ENCODE measurements at regions not wholly inside any gene's neighbourhood (a gene's known extent, or its start where the extent isn't known, plus 50 kb on each side); places are given as distances from the start of the nearest gene placed in this dataset.

DNA sequence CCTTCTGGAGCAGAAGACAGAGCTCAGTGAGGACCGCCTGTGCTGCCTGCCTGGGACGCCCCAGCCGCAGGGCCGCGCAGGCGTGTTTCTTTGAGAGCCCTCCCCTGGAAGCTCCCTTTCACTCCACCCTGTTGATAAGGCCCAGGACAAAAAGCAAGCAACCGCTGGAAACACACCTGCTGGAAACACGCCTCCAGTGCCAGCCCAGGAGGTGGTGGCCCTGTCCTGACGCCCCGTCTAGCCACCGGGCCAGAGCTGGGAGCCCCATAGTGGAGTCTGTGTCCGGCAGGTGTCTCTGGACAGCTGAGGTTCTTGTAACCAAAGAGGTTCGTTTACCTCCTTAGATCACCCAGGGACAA, 173.8 kb downstream of the KATNAL1 start:
- Histone ChIP-seq H3K4me1 (ENCODE audit: control insufficient read depth, insufficient read depth, low read length) (no peaks in the 10 kb centered on the region), H3K36me3 (ENCODE audit: control insufficient read depth in 2 of 2, insufficient read depth in 1 of 2, low read length in 2 of 2) (no peaks in the 10 kb centered on the region), H3K4me3 (ENCODE audit: low read depth, low read length) (no peak overlapping the region), H3K27ac (ENCODE audit: extremely low read depth, low read depth, low read length) (no peak overlapping the region), H3K9me3 (ENCODE audit: control insufficient read depth, insufficient read depth, low read depth, low read length) (no peaks in the 10 kb centered on the region)
- ChIA-PET CTCF (interaction anchor here (0.6 to 3.7 kb wide), 7 partner anchors 11 to 732 kb away, joined by 3 to 19 read pairs (median 6); no protein-coding TSS in a partner anchor), POLR2A (no interaction called here)
- TF ChIP-seq HOXC10 (CRISPR knock-in tag; IDR thresholded peaks at IDR 0.05) (no peak), ZNF184 (tag by site-specific recombination; IDR thresholded peaks at IDR 0.05) (no peak), ZNF350 (tag by site-specific recombination; IDR thresholded peaks at IDR 0.05) (no peak), ZNF585B (tag by site-specific recombination; IDR thresholded peaks at IDR 0.05) (no peak), ZNF302 (tag by site-specific recombination; IDR thresholded peaks at IDR 0.05; ENCODE audit: low read depth) (no peak), ZNF248 (tag by site-specific recombination; IDR thresholded peaks at IDR 0.05) (no peak), ZNF423 (tag by site-specific recombination; IDR thresholded peaks at IDR 0.05) (no peak), ZNF600 (tag by site-specific recombination; IDR thresholded peaks at IDR 0.05) (no peak), SP3 (tag by site-specific recombination; IDR thresholded peaks at IDR 0.05) (no peak), ZBTB1 (tag by site-specific recombination; IDR thresholded peaks at IDR 0.05) (no peak), ZNF2 (tag by site-specific recombination; IDR thresholded peaks at IDR 0.05) (no peak), ZNF530 (tag by site-specific recombination; IDR thresholded peaks at IDR 0.05; ENCODE audit: low read depth) (no peak)
- TF ChIP-seq, protein P1, sequence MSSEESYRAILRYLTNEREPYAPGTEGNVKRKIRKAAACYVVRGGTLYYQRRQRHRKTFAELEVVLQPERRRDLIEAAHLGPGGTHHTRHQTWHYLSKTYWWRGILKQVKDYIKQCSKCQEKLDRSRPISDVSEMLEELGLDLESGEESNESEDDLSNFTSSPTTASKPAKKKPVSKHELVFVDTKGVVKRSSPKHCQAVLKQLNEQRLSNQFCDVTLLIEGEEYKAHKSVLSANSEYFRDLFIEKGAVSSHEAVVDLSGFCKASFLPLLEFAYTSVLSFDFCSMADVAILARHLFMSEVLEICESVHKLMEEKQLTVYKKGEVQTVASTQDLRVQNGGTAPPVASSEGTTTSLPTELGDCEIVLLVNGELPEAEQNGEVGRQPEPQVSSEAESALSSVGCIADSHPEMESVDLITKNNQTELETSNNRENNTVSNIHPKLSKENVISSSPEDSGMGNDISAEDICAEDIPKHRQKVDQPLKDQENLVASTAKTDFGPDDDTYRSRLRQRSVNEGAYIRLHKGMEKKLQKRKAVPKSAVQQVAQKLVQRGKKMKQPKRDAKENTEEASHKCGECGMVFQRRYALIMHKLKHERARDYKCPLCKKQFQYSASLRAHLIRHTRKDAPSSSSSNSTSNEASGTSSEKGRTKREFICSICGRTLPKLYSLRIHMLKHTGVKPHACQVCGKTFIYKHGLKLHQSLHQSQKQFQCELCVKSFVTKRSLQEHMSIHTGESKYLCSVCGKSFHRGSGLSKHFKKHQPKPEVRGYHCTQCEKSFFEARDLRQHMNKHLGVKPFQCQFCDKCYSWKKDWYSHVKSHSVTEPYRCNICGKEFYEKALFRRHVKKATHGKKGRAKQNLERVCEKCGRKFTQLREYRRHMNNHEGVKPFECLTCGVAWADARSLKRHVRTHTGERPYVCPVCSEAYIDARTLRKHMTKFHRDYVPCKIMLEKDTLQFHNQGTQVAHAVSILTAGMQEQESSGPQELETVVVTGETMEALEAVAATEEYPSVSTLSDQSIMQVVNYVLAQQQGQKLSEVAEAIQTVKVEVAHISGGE (tag by site-specific recombination; conservative IDR thresholded peaks at IDR 0.05; ENCODE audit: low read depth): no peak
- TF ChIP-seq, protein P2, sequence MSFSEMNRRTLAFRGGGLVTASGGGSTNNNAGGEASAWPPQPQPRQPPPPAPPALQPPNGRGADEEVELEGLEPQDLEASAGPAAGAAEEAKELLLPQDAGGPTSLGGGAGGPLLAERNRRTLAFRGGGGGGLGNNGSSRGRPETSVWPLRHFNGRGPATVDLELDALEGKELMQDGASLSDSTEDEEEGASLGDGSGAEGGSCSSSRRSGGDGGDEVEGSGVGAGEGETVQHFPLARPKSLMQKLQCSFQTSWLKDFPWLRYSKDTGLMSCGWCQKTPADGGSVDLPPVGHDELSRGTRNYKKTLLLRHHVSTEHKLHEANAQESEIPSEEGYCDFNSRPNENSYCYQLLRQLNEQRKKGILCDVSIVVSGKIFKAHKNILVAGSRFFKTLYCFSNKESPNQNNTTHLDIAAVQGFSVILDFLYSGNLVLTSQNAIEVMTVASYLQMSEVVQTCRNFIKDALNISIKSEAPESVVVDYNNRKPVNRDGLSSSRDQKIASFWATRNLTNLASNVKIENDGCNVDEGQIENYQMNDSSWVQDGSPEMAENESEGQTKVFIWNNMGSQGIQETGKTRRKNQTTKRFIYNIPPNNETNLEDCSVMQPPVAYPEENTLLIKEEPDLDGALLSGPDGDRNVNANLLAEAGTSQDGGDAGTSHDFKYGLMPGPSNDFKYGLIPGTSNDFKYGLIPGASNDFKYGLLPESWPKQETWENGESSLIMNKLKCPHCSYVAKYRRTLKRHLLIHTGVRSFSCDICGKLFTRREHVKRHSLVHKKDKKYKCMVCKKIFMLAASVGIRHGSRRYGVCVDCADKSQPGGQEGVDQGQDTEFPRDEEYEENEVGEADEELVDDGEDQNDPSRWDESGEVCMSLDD (tag by site-specific recombination; IDR thresholded peaks at IDR 0.05): no peak

DNA sequence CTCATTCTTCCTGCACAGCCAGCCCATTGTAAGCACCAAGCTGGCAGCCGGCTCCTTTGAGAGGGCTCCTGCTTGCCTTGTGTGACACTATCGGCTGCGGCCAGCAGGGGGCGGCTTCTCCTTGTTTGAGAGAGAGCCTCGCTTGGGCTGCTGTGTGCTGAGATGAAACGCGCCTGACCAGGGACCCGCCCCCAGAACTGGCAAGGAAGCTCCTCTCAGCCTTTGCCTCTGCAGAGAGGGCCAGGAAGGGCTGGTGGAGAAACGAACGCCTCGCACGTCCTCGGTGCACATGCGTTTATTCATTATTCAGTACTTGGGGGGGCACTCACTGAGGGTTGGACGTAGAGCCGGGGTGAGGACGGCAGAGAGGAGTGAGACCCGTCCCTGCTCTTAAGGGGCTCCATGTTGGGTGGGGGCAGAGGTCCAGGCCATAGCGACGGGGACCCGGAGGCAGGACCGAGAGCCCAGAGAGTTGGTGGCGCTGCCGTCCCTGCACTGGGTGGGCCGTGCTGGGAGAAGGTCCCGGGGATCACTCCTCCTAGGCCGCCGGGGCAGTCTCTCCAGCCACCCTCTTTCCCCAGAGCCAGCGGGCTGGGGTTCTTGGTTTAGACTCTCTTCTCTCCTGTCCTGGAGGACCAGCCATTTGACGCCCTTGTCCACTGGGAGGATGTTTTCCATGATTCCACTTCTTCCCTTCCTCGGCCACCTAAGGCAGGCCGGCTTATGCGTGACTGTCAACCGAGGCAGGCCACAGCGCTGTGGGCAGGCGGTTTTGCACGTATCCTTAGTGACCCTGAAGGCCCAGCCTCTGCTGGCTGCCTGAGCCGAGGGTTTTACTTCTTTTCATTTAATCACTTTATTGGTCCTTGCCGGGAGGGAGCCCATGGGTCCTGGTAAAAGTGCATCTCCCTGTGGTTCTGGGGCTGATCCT, 174.5 kb downstream of the KATNAL1 start:
- POLR2A ChIA-PET: interaction anchor here (0.5 to 1.0 kb wide), 5 partner anchors 9 to 898 kb away, joined by 3 to 5 read pairs (median 3); partner anchors contain the start of gene KATNAL1
- Histone ChIP-seq H3K4me3 (ENCODE audit: low read depth, low read length) (no peak overlapping the region), H3K27ac (ENCODE audit: extremely low read depth, low read depth, low read length) (no peak overlapping the region), H3K36me3 (ENCODE audit: control insufficient read depth in 2 of 2, insufficient read depth in 1 of 2, low read length in 2 of 2) (no peaks in the 10 kb centered on the region), H3K9me3 (ENCODE audit: control insufficient read depth, insufficient read depth, low read depth, low read length) (no peaks in the 10 kb centered on the region), H3K4me1 (ENCODE audit: control insufficient read depth, insufficient read depth, low read length) (no peaks in the 10 kb centered on the region)
- CTCF ChIA-PET: interaction anchor here (0.6 to 3.7 kb wide), 38 partner anchors 10 to 1543 kb away, joined by 3 to 19 read pairs (median 4); no protein-coding TSS in a partner anchor
- TF ChIP-seq ZNF391 (tag by site-specific recombination; IDR thresholded peaks at IDR 0.05; ENCODE audit: borderline replicate concordance, low read depth) (no peak), ZNF707 (tag by site-specific recombination; IDR thresholded peaks at IDR 0.05) (no peak), KLF1 (tag by site-specific recombination; IDR thresholded peaks at IDR 0.05) (no peak), ZNF837 (tag by site-specific recombination; IDR thresholded peaks at IDR 0.05) (no peak)
- TF ChIP-seq, protein P3, sequence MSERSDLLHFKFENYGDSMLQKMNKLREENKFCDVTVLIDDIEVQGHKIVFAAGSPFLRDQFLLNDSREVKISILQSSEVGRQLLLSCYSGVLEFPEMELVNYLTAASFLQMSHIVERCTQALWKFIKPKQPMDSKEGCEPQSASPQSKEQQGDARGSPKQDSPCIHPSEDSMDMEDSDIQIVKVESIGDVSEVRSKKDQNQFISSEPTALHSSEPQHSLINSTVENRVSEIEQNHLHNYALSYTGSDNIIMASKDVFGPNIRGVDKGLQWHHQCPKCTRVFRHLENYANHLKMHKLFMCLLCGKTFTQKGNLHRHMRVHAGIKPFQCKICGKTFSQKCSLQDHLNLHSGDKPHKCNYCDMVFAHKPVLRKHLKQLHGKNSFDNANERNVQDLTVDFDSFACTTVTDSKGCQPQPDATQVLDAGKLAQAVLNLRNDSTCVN (tag by site-specific recombination; optimal IDR thresholded peaks at IDR 0.05): peak; percentile 11
- TF ChIP-seq, protein P4, sequence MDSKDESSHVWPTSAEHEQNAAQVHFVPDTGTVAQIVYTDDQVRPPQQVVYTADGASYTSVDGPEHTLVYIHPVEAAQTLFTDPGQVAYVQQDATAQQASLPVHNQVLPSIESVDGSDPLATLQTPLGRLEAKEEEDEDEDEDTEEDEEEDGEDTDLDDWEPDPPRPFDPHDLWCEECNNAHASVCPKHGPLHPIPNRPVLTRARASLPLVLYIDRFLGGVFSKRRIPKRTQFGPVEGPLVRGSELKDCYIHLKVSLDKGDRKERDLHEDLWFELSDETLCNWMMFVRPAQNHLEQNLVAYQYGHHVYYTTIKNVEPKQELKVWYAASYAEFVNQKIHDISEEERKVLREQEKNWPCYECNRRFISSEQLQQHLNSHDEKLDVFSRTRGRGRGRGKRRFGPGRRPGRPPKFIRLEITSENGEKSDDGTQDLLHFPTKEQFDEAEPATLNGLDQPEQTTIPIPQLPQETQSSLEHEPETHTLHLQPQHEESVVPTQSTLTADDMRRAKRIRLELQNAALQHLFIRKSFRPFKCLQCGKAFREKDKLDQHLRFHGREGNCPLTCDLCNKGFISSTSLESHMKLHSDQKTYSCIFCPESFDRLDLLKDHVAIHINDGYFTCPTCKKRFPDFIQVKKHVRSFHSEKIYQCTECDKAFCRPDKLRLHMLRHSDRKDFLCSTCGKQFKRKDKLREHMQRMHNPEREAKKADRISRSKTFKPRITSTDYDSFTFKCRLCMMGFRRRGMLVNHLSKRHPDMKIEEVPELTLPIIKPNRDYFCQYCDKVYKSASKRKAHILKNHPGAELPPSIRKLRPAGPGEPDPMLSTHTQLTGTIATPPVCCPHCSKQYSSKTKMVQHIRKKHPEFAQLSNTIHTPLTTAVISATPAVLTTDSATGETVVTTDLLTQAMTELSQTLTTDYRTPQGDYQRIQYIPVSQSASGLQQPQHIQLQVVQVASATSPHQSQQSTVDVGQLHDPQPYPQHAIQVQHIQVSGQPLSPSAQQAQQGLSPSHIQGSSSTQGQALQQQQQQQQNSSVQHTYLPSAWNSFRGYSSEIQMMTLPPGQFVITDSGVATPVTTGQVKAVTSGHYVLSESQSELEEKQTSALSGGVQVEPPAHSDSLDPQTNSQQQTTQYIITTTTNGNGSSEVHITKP (tag by site-specific recombination; IDR thresholded peaks at IDR 0.05): no peak
- TF ChIP-seq, protein P5, sequence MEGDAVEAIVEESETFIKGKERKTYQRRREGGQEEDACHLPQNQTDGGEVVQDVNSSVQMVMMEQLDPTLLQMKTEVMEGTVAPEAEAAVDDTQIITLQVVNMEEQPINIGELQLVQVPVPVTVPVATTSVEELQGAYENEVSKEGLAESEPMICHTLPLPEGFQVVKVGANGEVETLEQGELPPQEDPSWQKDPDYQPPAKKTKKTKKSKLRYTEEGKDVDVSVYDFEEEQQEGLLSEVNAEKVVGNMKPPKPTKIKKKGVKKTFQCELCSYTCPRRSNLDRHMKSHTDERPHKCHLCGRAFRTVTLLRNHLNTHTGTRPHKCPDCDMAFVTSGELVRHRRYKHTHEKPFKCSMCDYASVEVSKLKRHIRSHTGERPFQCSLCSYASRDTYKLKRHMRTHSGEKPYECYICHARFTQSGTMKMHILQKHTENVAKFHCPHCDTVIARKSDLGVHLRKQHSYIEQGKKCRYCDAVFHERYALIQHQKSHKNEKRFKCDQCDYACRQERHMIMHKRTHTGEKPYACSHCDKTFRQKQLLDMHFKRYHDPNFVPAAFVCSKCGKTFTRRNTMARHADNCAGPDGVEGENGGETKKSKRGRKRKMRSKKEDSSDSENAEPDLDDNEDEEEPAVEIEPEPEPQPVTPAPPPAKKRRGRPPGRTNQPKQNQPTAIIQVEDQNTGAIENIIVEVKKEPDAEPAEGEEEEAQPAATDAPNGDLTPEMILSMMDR (tag by site-specific recombination; IDR thresholded peaks at IDR 0.05): peak; percentile 62
